HEK293 (cell line): ENCODE measurements at regions not wholly inside any gene's neighbourhood (a gene's known extent, or its start where the extent isn't known, plus 50 kb on each side); places are given as distances from the start of the nearest gene placed in this dataset.

Source experiments
- CTCF ChIA-PET: fragments of 350-600 bp; formaldehyde crosslinking; extraction: SDS; loops from one replicate; lab custom pipeline; 2021; ENCODE audit warnings: antibody characterized with exemption; lab: Yijun Ruan, JAX
- POLR2A ChIA-PET: fragments of 300-600 bp; formaldehyde crosslinking; extraction: SDS; loops from one replicate; lab custom pipeline; 2020; ENCODE audit warnings: antibody characterized with exemption, inconsistent platforms; lab: Yijun Ruan, JAX
- H3K27ac ChIP-seq: fragments of 200-500 bp; sonication (Bioruptor generic); 2 replicates; pipeline ENCODE4 v1.5.1; 2014; ENCODE audit warnings: low read depth, low read length, control low read depth, inconsistent platforms; ENCODE audit errors: extremely low read depth
- H3K36me3 ChIP-seq, 2 experiments: fragments of 200-500 bp in 1 of 2; sonication (Bioruptor generic) in 1 of 2; 1 replicate in 1 of 2; 2 replicates in 1 of 2; pipeline ENCODE4 v1.5.1; 2014 to 2017; ENCODE audit warnings: inconsistent platforms in 2 of 2, low read length in 2 of 2; ENCODE audit not compliant: control insufficient read depth in 2 of 2, insufficient read depth in 1 of 2
- H3K4me1 ChIP-seq: fragments of 200-500 bp; sonication (Bioruptor generic); 2 replicates; pipeline ENCODE4 v1.5.1; 2014; ENCODE audit warnings: mild to moderate bottlenecking, low read length, inconsistent platforms; ENCODE audit not compliant: control insufficient read depth, insufficient read depth
- H3K4me3 ChIP-seq: 2 replicates; pipeline ENCODE4 v1.5.1; 2011; ENCODE audit warnings: low read depth, mild to moderate bottlenecking, control low read depth, low read length, moderate library complexity
- H3K9me3 ChIP-seq: fragments of 200-500 bp; sonication (Bioruptor generic); 2 replicates; pipeline ENCODE4 v1.5.1; 2014; ENCODE audit warnings: low read depth, low read length, inconsistent platforms; ENCODE audit not compliant: control insufficient read depth, insufficient read depth
- HIC1 ChIP-seq: fragments of 450-650 bp; formaldehyde crosslinking; IDR thresholded peaks from 2 replicates; pipeline ENCODE4 v1.5.1; 2016; ENCODE audit warnings: missing biosample characterization, missing genetic modification characterization
- KLF8 ChIP-seq: fragments of 450-650 bp; formaldehyde crosslinking; IDR thresholded peaks from 2 replicates; pipeline ENCODE4 v1.5.1; 2016; ENCODE audit warnings: missing biosample characterization, missing genetic modification characterization
- PRDM1 ChIP-seq: fragments of 450-650 bp; formaldehyde crosslinking; IDR thresholded peaks from 2 replicates; pipeline ENCODE4; 2016; ENCODE audit warnings: missing biosample characterization, missing genetic modification characterization
- SCRT1 ChIP-seq: fragments of 450-650 bp; formaldehyde crosslinking; IDR thresholded peaks from 2 replicates; pipeline ENCODE4 v1.5.1; 2016; ENCODE audit warnings: missing biosample characterization, missing genetic modification characterization, borderline replicate concordance
- ZFP69B ChIP-seq: fragments of 450-650 bp; formaldehyde crosslinking; IDR thresholded peaks from 2 replicates; pipeline ENCODE4 v1.5.1; 2016; ENCODE audit warnings: missing biosample characterization, missing genetic modification characterization
- ZIC2 ChIP-seq: fragments of 450-650 bp; formaldehyde crosslinking; IDR thresholded peaks from 2 replicates; pipeline ENCODE4 v1.5.1; 2016; ENCODE audit warnings: missing biosample characterization, missing genetic modification characterization
- ZNF114 ChIP-seq: fragments of 450-650 bp; formaldehyde crosslinking; IDR thresholded peaks from 2 replicates; pipeline ENCODE4 v1.5.0; 2017; ENCODE audit warnings: missing biosample characterization, missing genetic modification characterization
- ZNF121 ChIP-seq: fragments of 450-650 bp; formaldehyde crosslinking; IDR thresholded peaks from 2 replicates; pipeline ENCODE4 v1.5.1; 2016; ENCODE audit warnings: missing biosample characterization, missing genetic modification characterization
- ZNF16 ChIP-seq: fragments of 450-650 bp; formaldehyde crosslinking; IDR thresholded peaks from 2 replicates; pipeline ENCODE4 v1.5.1; 2016; ENCODE audit warnings: low read depth, missing biosample characterization, missing genetic modification characterization
- ZNF221 ChIP-seq: fragments of 450-650 bp; formaldehyde crosslinking; IDR thresholded peaks from 2 replicates; pipeline ENCODE4 v1.5.1; 2017; ENCODE audit warnings: missing biosample characterization, missing genetic modification characterization, borderline replicate concordance
- ZNF239 ChIP-seq: fragments of 450-650 bp; formaldehyde crosslinking; IDR thresholded peaks from 2 replicates; pipeline ENCODE4 v1.5.1; 2016; ENCODE audit warnings: missing biosample characterization, missing genetic modification characterization
- ZNF501 ChIP-seq: fragments of 450-650 bp; formaldehyde crosslinking; IDR thresholded peaks from 2 replicates; pipeline ENCODE4 v1.5.1; 2016; ENCODE audit warnings: missing biosample characterization, missing genetic modification characterization
- ZNF560 ChIP-seq: fragments of 450-650 bp; formaldehyde crosslinking; IDR thresholded peaks from 2 replicates; pipeline ENCODE4 v1.5.1; 2017; ENCODE audit warnings: missing biosample characterization, missing genetic modification characterization, borderline replicate concordance
- ZNF580 ChIP-seq: fragments of 450-650 bp; formaldehyde crosslinking; IDR thresholded peaks from 2 replicates; pipeline ENCODE4 v1.5.1; 2016; ENCODE audit warnings: missing biosample characterization, missing genetic modification characterization
- ZNF658 ChIP-seq: fragments of 450-650 bp; formaldehyde crosslinking; IDR thresholded peaks from 2 replicates; pipeline ENCODE4; 2016; ENCODE audit warnings: missing biosample characterization, missing genetic modification characterization
- ZSCAN16 ChIP-seq: fragments of 450-650 bp; formaldehyde crosslinking; IDR thresholded peaks from 2 replicates; pipeline ENCODE4 v1.5.1; 2016; ENCODE audit warnings: missing biosample characterization, missing genetic modification characterization
- ZSCAN30 ChIP-seq: fragments of 450-650 bp; IDR thresholded peaks from 2 replicates; pipeline ENCODE4 v1.5.1; 2018; ENCODE audit warnings: missing biosample characterization, mild to moderate bottlenecking, missing genetic modification characterization, moderate library complexity
- ZSCAN4 ChIP-seq: fragments of 450-650 bp; formaldehyde crosslinking; IDR thresholded peaks from 2 replicates; pipeline ENCODE4 v1.5.1; 2017; ENCODE audit warnings: missing biosample characterization, missing genetic modification characterization
- TF ChIP-seq, protein P1 (sequence below): fragments of 450-650 bp; formaldehyde crosslinking; IDR thresholded peaks from 2 replicates; pipeline ENCODE4 v1.5.1; 2016; ENCODE audit warnings: missing biosample characterization, missing genetic modification characterization

- Histone ChIP-seq H3K36me3 (no peaks in the 10 kb centered on the region), H3K27ac (no peak overlapping the region), H3K4me1 (no peaks in the 10 kb centered on the region), H3K9me3 (no peaks in the 10 kb centered on the region), H3K4me3 (no peak overlapping the region)
- TF ChIP-seq ZNF221 (tag by site-specific recombination), result no peak
- no peak for TF ChIP-seq ZNF560 (tag by site-specific recombination)
- TF ChIP-seq ZNF114 (tag by site-specific recombination), result no peak
- TF ChIP-seq ZNF16 (tag by site-specific recombination), result no peak
- no peak for TF ChIP-seq ZSCAN4 (tag by site-specific recombination)
- TF ChIP-seq KLF8, result no peak
- no peak for TF ChIP-seq ZSCAN30
- TF ChIP-seq ZSCAN16 (tag by site-specific recombination), result no peak
- TF ChIP-seq ZNF239, result no peak
- TF ChIP-seq PRDM1 (tag by site-specific recombination), result no peak
- TF ChIP-seq ZNF580, result no peak
- TF ChIP-seq HIC1 (tag by site-specific recombination), result no peak
- no peak for TF ChIP-seq SCRT1 (tag by site-specific recombination)
- TF ChIP-seq ZNF121, result no peak
- no peak for TF ChIP-seq ZNF658 (tag by site-specific recombination)
- ChIA-PET POLR2A (no interaction called here), CTCF (interaction anchor here (0.8 kb wide), 1 partner anchor 21 kb away, joined by 4 read pairs; no protein-coding TSS in a partner anchor)
Observed at GRCh38 chr2:196433116-196433515, 206.4 kb upstream of the CCDC150 start.

GRCh38 chr2:196434217-196434616 lies 205.3 kb upstream of the CCDC150 start:
- Histone ChIP-seq H3K4me3 (no peak overlapping the region), H3K27ac (no peak overlapping the region), H3K4me1 (no peaks in the 10 kb centered on the region), H3K36me3 (no peaks in the 10 kb centered on the region), H3K9me3 (no peaks in the 10 kb centered on the region)
- CTCF ChIA-PET, result interaction anchor here (0.5 to 1.2 kb wide), 4 partner anchors 10 to 356 kb away, joined by 3 to 5 read pairs (median 3); no protein-coding TSS in a partner anchor
- POLR2A ChIA-PET, result no interaction called here
- TF ChIP-seq, protein P1, sequence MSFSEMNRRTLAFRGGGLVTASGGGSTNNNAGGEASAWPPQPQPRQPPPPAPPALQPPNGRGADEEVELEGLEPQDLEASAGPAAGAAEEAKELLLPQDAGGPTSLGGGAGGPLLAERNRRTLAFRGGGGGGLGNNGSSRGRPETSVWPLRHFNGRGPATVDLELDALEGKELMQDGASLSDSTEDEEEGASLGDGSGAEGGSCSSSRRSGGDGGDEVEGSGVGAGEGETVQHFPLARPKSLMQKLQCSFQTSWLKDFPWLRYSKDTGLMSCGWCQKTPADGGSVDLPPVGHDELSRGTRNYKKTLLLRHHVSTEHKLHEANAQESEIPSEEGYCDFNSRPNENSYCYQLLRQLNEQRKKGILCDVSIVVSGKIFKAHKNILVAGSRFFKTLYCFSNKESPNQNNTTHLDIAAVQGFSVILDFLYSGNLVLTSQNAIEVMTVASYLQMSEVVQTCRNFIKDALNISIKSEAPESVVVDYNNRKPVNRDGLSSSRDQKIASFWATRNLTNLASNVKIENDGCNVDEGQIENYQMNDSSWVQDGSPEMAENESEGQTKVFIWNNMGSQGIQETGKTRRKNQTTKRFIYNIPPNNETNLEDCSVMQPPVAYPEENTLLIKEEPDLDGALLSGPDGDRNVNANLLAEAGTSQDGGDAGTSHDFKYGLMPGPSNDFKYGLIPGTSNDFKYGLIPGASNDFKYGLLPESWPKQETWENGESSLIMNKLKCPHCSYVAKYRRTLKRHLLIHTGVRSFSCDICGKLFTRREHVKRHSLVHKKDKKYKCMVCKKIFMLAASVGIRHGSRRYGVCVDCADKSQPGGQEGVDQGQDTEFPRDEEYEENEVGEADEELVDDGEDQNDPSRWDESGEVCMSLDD (tag by site-specific recombination), result no peak
- TF ChIP-seq ZNF501 (tag by site-specific recombination) (no peak), ZFP69B (tag by site-specific recombination) (no peak), ZIC2 (tag by site-specific recombination) (no peak)
